ENCODE measurements at regions not wholly inside any gene's neighbourhood (a gene's known extent, or its start where the extent isn't known, plus 50 kb on each side); places are given as distances from the start of the nearest gene placed in this dataset.

DNA sequence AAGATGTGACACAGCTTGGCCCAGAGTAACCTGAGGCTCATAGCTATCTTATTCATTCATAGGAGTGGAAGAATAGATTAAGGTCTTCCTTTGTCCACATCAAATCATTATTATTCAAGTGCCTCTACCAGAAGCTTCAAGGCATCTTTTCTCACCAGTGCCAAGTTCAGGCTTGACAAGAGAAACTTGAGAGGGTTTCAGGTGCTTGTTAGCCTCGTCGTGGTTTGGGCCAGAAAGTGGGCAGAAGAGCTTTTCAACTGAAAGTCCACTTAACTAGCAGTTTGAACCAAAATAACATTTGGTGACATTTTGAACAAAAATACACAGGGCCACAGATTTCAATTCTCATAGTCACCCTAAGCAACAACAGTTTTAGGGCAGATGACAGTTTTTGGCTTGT lies 1184.2 kb downstream of the FLRT2 start:
- Histone ChIP-seq H3K27me3 (ENCODE audit: insufficient read depth) (no peaks in the 10 kb centered on the region), H4K20me1 (replicated peaks; ENCODE audit: insufficient read depth) (no peaks in the 10 kb centered on the region), H3F3A (replicated peaks; ENCODE audit: low read depth) (no peaks in the 10 kb centered on the region), H2AFZ (no peak overlapping the region), H3K4me2 (no peak overlapping the region), H3K27ac (ENCODE audit: low read depth) (no peak overlapping the region), H3K36me3 (ENCODE audit: insufficient read depth) (no peaks in the 10 kb centered on the region), H3K4me1 (ENCODE audit: insufficient read depth) (peaks cover 4% of the 10 kb centered on the region), H3K4me3 (no peak overlapping the region), H3K9me2 (ENCODE audit: insufficient read depth) (no peaks in the 10 kb centered on the region; the same call in 1 of the 2 replicates), H3K79me2 (replicated peaks; ENCODE audit: insufficient read depth) (no peaks in the 10 kb centered on the region)
- ATAC-seq (no peak), DNase-seq (ENCODE audit: low spot score) (no peak)
- Mint-ChIP-seq H3K9me3 (no peaks in the 10 kb centered on the region), H3K4me1 (peaks cover 6% of the 10 kb centered on the region; the same call in 2 of the 3 replicates), H3K27ac (no peak overlapping the region), H3K4me3 (no peak overlapping the region), H3K36me3 (ENCODE audit: low read depth) (no peaks in the 10 kb centered on the region), H3K27me3 (ENCODE audit: insufficient read depth, low read depth, poor library complexity) (no peaks in the 10 kb centered on the region)
- TF ChIP-seq, protein P1, sequence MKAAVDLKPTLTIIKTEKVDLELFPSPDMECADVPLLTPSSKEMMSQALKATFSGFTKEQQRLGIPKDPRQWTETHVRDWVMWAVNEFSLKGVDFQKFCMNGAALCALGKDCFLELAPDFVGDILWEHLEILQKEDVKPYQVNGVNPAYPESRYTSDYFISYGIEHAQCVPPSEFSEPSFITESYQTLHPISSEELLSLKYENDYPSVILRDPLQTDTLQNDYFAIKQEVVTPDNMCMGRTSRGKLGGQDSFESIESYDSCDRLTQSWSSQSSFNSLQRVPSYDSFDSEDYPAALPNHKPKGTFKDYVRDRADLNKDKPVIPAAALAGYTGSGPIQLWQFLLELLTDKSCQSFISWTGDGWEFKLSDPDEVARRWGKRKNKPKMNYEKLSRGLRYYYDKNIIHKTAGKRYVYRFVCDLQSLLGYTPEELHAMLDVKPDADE (IDR thresholded peaks at IDR 0.05), result no peak
- TF ChIP-seq EZH2 (IDR thresholded peaks at IDR 0.05; ENCODE audit: low read depth, unreplicated experiment), result no peak
- TF ChIP-seq POLR2AphosphoS5 (IDR thresholded peaks at IDR 0.05; ENCODE audit: low read depth), result no peak
- TF ChIP-seq CREB1 (CRISPR knock-in tag; IDR thresholded peaks at IDR 0.05; ENCODE audit: low read depth), result no peak
- TF ChIP-seq EZH2phosphoT487 (IDR thresholded peaks at IDR 0.05; ENCODE audit: unreplicated experiment), result no peak
- no peak for TF ChIP-seq ZNF331 (CRISPR knock-in tag; IDR thresholded peaks at IDR 0.05; ENCODE audit: low read depth)
- TF ChIP-seq, protein P2, sequence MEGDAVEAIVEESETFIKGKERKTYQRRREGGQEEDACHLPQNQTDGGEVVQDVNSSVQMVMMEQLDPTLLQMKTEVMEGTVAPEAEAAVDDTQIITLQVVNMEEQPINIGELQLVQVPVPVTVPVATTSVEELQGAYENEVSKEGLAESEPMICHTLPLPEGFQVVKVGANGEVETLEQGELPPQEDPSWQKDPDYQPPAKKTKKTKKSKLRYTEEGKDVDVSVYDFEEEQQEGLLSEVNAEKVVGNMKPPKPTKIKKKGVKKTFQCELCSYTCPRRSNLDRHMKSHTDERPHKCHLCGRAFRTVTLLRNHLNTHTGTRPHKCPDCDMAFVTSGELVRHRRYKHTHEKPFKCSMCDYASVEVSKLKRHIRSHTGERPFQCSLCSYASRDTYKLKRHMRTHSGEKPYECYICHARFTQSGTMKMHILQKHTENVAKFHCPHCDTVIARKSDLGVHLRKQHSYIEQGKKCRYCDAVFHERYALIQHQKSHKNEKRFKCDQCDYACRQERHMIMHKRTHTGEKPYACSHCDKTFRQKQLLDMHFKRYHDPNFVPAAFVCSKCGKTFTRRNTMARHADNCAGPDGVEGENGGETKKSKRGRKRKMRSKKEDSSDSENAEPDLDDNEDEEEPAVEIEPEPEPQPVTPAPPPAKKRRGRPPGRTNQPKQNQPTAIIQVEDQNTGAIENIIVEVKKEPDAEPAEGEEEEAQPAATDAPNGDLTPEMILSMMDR (conservative IDR thresholded peaks at IDR 0.05; ENCODE audit: low read depth in 2 of 2), result no peak
- no peak for TF ChIP-seq NANOG (IDR thresholded peaks at IDR 0.05; ENCODE audit: borderline replicate concordance)
- no peak for TF ChIP-seq STAT1 (IDR thresholded peaks at IDR 0.05; ENCODE audit: unreplicated experiment)
- TF ChIP-seq, protein P3, sequence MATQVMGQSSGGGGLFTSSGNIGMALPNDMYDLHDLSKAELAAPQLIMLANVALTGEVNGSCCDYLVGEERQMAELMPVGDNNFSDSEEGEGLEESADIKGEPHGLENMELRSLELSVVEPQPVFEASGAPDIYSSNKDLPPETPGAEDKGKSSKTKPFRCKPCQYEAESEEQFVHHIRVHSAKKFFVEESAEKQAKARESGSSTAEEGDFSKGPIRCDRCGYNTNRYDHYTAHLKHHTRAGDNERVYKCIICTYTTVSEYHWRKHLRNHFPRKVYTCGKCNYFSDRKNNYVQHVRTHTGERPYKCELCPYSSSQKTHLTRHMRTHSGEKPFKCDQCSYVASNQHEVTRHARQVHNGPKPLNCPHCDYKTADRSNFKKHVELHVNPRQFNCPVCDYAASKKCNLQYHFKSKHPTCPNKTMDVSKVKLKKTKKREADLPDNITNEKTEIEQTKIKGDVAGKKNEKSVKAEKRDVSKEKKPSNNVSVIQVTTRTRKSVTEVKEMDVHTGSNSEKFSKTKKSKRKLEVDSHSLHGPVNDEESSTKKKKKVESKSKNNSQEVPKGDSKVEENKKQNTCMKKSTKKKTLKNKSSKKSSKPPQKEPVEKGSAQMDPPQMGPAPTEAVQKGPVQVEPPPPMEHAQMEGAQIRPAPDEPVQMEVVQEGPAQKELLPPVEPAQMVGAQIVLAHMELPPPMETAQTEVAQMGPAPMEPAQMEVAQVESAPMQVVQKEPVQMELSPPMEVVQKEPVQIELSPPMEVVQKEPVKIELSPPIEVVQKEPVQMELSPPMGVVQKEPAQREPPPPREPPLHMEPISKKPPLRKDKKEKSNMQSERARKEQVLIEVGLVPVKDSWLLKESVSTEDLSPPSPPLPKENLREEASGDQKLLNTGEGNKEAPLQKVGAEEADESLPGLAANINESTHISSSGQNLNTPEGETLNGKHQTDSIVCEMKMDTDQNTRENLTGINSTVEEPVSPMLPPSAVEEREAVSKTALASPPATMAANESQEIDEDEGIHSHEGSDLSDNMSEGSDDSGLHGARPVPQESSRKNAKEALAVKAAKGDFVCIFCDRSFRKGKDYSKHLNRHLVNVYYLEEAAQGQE (IDR thresholded peaks at IDR 0.05; ENCODE audit: unreplicated experiment), result no peak
- TF ChIP-seq JUNB (IDR thresholded peaks at IDR 0.05; ENCODE audit: unreplicated experiment), result no peak

Data from GM23338 (cell line).